Fibroblast of skin of abdomen (primary cell): ENCODE measurements at regions not wholly inside any gene's neighbourhood (a gene's known extent, or its start where the extent isn't known, plus 50 kb on each side); places are given as distances from the start of the nearest gene placed in this dataset.
"Not testable (repeated sequence)": the region's sequence is repeated elsewhere in the genome, so short reads cannot be mapped to it uniquely, and the experiment has no call there.

ENCODE experiments used
- DNase-seq: peaks from one replicate; pipeline ENCODE4 v3.0.0-alpha.2; 2013

GRCh38 chr7:150110882-150111281 lies 212.3 kb upstream of the LRRC61 start:
- DNase-seq: not testable (repeated sequence)

- not testable (repeated sequence) for DNase-seq
These were observed 211.6 kb upstream of the LRRC61 start for GRCh38 chr7:150111373-150112139.

- not testable (repeated sequence) for DNase-seq
These were observed 209.9 kb upstream of the LRRC61 start for GRCh38 chr7:150113301-150113700.

DNA sequence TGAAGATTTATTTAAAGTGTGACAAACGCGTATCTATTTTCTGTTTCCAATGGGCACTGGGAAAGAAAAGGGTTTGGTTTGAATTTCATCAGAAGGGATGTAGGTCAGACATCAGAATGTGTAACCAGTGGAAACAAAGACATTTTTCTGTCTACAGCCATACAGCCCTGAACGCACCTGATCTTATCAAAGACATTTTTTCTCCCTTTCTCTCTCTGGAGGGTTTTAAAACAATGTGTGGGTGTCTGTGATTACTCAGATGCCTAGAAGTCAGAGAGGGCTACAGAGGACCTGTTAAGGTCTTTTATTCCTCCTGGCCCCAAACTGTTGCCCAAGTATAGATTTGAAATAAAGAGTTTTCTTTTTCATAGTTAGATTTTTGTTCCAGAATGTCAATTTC lies 208.6 kb upstream of the LRRC61 start:
- not testable (repeated sequence) for DNase-seq

DNA sequence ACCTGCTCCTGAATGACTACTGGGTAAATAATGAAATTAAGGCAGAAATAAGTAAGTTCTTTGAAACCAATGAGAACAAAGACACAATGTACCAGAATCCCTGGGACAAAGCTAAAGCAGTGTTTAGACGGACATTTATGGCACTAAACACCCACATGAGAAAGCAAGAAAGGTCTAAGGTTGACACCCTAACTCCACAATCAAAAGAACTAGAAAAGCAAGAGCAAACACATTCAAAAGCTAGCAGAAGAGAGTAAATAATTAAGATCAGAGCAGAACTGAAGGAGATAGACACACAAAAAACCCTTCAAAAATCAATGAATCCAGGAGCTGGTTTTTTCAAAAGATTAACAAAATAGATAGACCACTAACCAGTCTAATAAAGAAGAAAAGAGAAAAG lies 203.2 kb upstream of the LRRC61 start:
- not testable (repeated sequence) for DNase-seq

DNA sequence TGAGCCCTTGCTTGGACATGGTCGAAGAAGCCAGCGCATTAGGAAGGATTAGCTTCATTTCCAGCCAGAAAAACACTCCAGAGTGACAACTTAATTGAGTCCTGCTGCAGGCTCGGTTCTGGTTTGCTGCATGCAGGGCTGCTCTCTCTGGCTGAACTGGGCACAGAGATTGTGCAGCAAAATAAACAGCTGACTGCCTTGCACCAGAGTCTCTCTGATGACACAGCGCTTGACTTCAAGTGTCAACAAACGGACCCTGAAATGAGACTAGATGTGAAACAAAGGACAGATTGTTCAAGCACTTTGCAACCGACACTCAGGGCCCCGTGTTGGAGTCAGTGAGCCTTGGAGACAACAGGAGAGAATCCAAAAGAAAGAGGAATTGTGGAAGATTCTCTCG lies 197.3 kb upstream of the LRRC61 start:
- DNase-seq: not testable (repeated sequence)

DNA sequence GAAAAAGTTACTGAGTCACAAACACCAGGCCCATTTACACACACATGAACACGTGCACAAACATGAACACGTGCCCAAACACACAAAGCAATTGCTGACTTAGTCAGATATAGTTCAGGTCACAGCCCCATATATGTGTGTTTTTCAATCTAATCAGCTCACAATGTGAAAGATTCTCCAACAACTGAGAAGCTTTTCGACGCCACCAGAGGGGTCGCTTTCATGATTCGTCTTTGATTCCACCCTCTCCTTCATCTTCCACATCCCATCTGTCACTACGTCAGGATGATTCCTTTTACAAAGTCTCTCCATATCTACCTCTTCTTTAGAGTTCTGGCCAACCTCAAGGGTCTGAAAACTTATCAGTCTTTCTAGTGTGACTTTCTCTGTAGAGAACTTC lies 188.7 kb upstream of the LRRC61 start:
- DNase-seq: not testable (repeated sequence)

GRCh38 chr7:150135620-150136190 lies 187.4 kb upstream of the LRRC61 start:
- DNase-seq: not testable (repeated sequence)

GRCh38 chr7:150139840-150140239 lies 183.3 kb upstream of the LRRC61 start:
- DNase-seq: not testable (repeated sequence)

GRCh38 chr7:150141525-150142345 lies 181.4 kb upstream of the LRRC61 start:
- DNase-seq: not testable (repeated sequence)

DNA sequence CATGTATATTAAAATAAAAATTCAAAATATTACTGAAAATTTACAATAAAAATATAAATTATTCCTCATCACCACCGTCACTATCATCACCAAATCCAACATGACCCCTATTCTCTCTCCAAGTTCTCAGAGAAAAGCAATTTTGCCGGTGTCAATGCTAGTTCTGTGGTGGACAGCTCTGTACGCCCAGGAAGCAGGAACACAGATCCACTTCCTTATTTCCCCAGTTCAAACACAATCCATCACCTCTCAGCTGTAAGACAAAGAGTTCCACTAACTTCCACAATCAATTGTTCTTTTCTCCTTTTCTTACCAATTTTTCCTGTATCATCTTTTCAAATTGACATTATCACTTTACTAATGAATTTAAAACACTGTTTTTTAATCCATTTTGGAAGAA lies 177.0 kb upstream of the LRRC61 start:
- DNase-seq: not testable (repeated sequence)

- not testable (repeated sequence) for DNase-seq
These were observed 175.6 kb upstream of the LRRC61 start for GRCh38 chr7:150147524-150147923.

GRCh38 chr7:150156015-150156414 lies 167.1 kb upstream of the LRRC61 start:
- not testable (repeated sequence) for DNase-seq

DNA sequence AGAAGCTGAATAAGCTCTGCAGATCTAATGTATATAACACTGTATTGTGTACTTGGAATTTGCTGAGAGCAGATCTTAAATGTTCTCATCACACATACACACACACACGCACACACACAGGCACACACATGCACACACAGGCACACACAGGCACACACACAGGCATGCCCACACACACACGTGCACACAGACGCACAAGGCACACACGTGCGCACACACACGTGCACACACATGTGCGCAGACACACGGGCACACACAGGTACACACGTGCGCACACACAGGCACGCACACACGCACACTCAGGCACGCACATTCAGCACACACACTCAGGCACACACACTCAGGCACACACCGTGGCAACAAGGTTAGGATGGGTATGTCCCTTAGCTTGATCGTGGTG lies 164.5 kb upstream of the LRRC61 start:
- not testable (repeated sequence) for DNase-seq

DNA sequence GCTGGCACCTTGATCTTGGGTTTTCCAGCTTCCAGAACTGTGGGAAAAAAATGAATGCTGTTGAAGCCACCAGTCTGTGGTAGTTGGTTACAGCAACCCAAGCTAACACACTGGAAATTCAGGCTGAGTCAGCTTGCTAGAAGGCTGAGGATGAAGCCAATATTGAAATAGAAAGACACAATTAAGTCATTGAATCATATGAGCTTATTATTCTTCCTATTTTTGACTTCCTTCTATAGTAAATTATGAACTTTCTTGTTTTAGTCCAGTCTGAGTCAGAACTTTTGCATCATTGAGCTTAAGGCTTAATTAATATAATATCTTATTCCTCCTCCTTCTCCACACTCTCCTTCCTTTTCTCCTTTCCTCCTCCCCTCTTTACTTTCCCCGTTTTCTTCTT lies 153.6 kb upstream of the LRRC61 start:
- not testable (repeated sequence) for DNase-seq

GRCh38 chr7:150169943-150170490 lies 153.1 kb upstream of the LRRC61 start:
- not testable (repeated sequence) for DNase-seq

DNA sequence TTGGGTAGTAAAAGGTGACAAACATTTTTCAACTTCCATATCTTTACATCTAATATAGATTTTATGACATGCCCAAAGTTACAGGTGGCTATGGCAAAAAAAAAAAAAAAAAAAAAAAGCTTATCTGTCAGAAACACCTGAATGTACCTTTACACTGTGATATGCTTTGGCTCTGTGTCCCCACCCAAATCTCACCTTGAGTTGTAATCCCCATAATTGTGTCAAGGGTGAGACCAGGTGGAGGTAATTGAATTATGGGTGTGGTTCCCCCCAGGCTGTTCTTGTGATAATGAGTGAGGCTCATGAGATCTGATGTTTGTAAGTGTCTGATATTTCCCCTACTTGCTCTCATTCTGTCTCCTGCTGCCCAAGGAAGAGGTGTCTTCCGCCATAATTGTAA lies 139.6 kb upstream of the LRRC61 start:
- DNase-seq: not testable (repeated sequence)

- not testable (repeated sequence) for DNase-seq
These were observed 133.2 kb upstream of the LRRC61 start for GRCh38 chr7:150189963-150190362.

- not testable (repeated sequence) for DNase-seq
These were observed 130.6 kb upstream of the LRRC61 start for GRCh38 chr7:150192541-150192940.

DNA sequence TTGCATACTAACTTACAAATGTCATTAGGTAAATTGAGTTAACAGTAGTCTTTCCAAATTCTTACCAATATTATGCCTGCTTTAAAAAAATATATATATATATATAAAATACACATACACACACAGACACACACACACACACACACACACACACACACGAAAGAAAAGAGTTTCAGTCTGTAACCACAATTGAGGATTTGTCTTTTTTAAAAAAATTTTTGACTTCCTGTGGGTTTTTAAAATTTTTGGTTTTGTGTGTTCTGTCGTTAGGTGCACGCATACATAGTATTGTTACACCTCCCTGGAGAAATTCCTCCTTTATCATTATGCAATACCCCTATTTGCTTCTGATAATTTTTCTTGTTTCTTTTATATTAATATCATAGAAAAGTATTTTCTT lies 129.3 kb upstream of the LRRC61 start:
- not testable (repeated sequence) for DNase-seq
